ENCODE measurements at regions not wholly inside any gene's neighbourhood (a gene's known extent, or its start where the extent isn't known, plus 50 kb on each side); places are given as distances from the start of the nearest gene placed in this dataset.

DNA sequence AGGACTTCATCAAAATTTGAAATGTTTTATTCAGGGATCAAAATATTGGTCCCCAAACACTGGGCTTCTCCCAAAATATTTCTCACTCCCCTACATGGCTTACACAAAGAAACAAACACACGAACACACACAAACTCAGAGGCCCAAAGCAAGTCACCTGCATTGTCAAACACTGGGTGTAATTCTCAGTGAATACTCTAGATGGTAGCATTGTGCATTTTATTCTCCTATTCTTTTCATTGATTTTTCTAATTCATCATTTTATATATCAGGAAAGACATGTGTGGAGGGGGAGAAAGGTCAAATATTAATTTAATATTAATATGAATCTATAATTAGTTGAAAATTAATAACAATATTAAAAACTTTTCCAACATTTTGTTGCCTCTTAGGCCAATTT, 72.3 kb upstream of the TNMD start:
- Mint-ChIP-seq H3K9me3 (no peaks in the 10 kb centered on the region), H3K36me3 (no peaks in the 10 kb centered on the region), H3K4me1 (no peaks in the 10 kb centered on the region), H3K4me3 (no peak overlapping the region), H3K27me3 (ENCODE audit: insufficient read depth, low read depth) (no peaks in the 10 kb centered on the region), H3K27ac (no peak overlapping the region)
- no peaks in the 10 kb centered on the region for H3K79me2 ChIP-seq (ENCODE audit: low read depth)
- H2AFZ ChIP-seq (replicated peaks): no peak overlapping the region
- no peak overlapping the region for H3K4me3 ChIP-seq
- H3K27ac ChIP-seq: no peak overlapping the region
- no peaks in the 10 kb centered on the region for H3K36me3 ChIP-seq
- DNase-seq (ENCODE audit: low spot score): peak; percentile 15
- no peaks in the 10 kb centered on the region for H3K27me3 ChIP-seq
- TF ChIP-seq EZH2phosphoT487 (IDR thresholded peaks at IDR 0.05) (no peak), EZH2 (IDR thresholded peaks at IDR 0.05) (no peak)
- TF ChIP-seq, protein P1, sequence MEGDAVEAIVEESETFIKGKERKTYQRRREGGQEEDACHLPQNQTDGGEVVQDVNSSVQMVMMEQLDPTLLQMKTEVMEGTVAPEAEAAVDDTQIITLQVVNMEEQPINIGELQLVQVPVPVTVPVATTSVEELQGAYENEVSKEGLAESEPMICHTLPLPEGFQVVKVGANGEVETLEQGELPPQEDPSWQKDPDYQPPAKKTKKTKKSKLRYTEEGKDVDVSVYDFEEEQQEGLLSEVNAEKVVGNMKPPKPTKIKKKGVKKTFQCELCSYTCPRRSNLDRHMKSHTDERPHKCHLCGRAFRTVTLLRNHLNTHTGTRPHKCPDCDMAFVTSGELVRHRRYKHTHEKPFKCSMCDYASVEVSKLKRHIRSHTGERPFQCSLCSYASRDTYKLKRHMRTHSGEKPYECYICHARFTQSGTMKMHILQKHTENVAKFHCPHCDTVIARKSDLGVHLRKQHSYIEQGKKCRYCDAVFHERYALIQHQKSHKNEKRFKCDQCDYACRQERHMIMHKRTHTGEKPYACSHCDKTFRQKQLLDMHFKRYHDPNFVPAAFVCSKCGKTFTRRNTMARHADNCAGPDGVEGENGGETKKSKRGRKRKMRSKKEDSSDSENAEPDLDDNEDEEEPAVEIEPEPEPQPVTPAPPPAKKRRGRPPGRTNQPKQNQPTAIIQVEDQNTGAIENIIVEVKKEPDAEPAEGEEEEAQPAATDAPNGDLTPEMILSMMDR (IDR thresholded peaks at IDR 0.05): peak; percentile 61
- H3K9ac ChIP-seq: no peak overlapping the region
- no peaks in the 10 kb centered on the region for H3F3A ChIP-seq (ENCODE audit: low read depth)
- H3K4me1 ChIP-seq: no peaks in the 10 kb centered on the region
- no peak overlapping the region for H3K4me2 ChIP-seq
- no peaks in the 10 kb centered on the region for H4K20me1 ChIP-seq (ENCODE audit: low read depth)
- peaks cover 11% of the 10 kb centered on the region for H3K9me3 ChIP-seq (ENCODE audit: low read depth)

DNA sequence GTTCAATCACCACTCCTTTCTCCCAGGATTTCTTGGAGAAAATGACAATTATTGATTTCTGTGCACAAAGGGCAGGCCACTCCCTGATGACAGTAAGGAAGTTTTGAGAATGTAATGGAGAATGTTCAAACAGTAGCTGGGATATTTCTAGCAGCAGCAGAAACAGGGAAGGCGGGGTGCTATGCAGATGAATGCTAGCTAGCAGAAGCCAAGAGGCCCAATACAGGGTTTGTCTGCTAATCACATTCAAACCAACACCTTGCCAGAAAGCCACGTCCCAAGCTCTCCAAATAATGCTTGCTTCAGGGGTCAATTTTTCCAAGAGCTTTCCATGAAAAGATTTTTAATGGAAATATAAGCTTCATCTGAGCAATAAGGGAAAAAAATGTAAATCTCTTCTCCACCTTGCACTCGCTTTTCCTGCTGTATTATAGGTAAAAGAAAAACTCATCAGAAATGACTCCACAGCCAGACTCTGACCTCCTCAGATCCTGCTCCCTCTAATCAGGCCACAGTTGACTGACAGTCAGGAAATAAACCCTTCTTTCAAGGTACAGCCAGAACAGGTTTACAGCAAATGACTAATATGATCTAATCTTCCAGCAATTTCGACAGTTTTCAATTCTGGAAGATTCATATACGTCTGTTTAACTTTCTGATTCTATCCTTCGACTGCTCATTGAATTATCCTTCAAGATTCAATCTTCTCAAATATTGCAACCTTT, 84.7 kb upstream of the PCDH19 start:
- peaks cover 2% of the 10 kb centered on the region for H3K9me3 Mint-ChIP-seq
- H2AFZ ChIP-seq (replicated peaks): no peak overlapping the region

DNA sequence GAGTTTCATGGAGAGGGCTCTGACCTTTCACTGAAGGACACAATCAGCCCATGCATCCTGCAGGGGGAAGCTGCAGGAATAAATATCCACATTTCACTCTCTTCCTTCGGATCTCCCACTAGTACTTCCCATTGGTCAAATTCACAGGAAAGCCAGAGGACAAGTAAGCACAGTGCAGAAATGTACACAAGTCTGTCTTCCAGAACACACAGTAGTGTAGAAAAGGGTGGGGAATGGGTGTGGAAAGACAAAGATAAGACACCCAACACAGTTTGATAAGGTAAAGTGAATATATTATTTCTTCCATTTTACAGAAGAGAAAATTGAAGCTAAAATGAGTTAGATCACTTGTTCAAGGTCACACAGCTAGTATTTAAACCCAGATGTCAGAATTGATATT, 81.1 kb upstream of the PCDH19 start:
- TF ChIP-seq EZH2 (IDR thresholded peaks at IDR 0.05) (no peak), EZH2phosphoT487 (IDR thresholded peaks at IDR 0.05) (no peak)
- TF ChIP-seq, protein P1 (IDR thresholded peaks at IDR 0.05): no peak
- no peaks in the 10 kb centered on the region for H3K79me2 ChIP-seq (ENCODE audit: low read depth)
- no peaks in the 10 kb centered on the region for H3K9me3 ChIP-seq (ENCODE audit: low read depth)

More for the DNA sequence above, 84.7 kb upstream of the PCDH19 start:
- H3F3A ChIP-seq (ENCODE audit: low read depth): no peaks in the 10 kb centered on the region
- H3K4me3 ChIP-seq: no peak overlapping the region
- DNase-seq (ENCODE audit: low spot score): no peak
- no peaks in the 10 kb centered on the region for H3K36me3 Mint-ChIP-seq
- H3K4me1 ChIP-seq: peaks cover 15% of the 10 kb centered on the region
- no peaks in the 10 kb centered on the region for H3K79me2 ChIP-seq (ENCODE audit: low read depth)
- no peaks in the 10 kb centered on the region for H4K20me1 ChIP-seq (ENCODE audit: low read depth)
- H3K27ac ChIP-seq: no peak overlapping the region
- no peaks in the 10 kb centered on the region for H3K36me3 ChIP-seq
- H3K27me3 Mint-ChIP-seq (ENCODE audit: insufficient read depth, low read depth): no peaks in the 10 kb centered on the region
- no peak overlapping the region for H3K4me2 ChIP-seq
- no peak overlapping the region for H3K4me3 Mint-ChIP-seq
- H3K4me1 Mint-ChIP-seq: peaks cover 7% of the 10 kb centered on the region
- no peaks in the 10 kb centered on the region for H3K27me3 ChIP-seq
- H3K27ac Mint-ChIP-seq: no peak overlapping the region
- no peak overlapping the region for H3K9ac ChIP-seq
- peaks cover 7% of the 10 kb centered on the region for H3K9me3 ChIP-seq (ENCODE audit: low read depth)
- TF ChIP-seq EZH2phosphoT487 (IDR thresholded peaks at IDR 0.05) (no peak), EZH2 (IDR thresholded peaks at IDR 0.05) (no peak)
- TF ChIP-seq, protein P1 (IDR thresholded peaks at IDR 0.05): no peak

More for the DNA sequence above, 81.1 kb upstream of the PCDH19 start:
- Mint-ChIP-seq H3K9me3 (no peaks in the 10 kb centered on the region), H3K36me3 (no peaks in the 10 kb centered on the region), H3K27ac (no peak overlapping the region), H3K4me3 (no peak overlapping the region), H3K27me3 (ENCODE audit: insufficient read depth, low read depth) (no peaks in the 10 kb centered on the region), H3K4me1 (peaks cover 7% of the 10 kb centered on the region)
- H3K27ac ChIP-seq: no peak overlapping the region
- H3K36me3 ChIP-seq: no peaks in the 10 kb centered on the region
- H3F3A ChIP-seq (ENCODE audit: low read depth): no peaks in the 10 kb centered on the region
- no peak overlapping the region for H3K4me3 ChIP-seq
- H3K27me3 ChIP-seq: no peaks in the 10 kb centered on the region
- no peaks in the 10 kb centered on the region for H4K20me1 ChIP-seq (ENCODE audit: low read depth)
- H3K4me2 ChIP-seq: no peak overlapping the region
- H3K9ac ChIP-seq: no peak overlapping the region
- peaks cover 15% of the 10 kb centered on the region for H3K4me1 ChIP-seq
- H2AFZ ChIP-seq (replicated peaks): no peak overlapping the region
- no peak for DNase-seq (ENCODE audit: low spot score)
